LoVo (cell line): ENCODE measurements at regions not wholly inside any gene's neighbourhood (a gene's known extent, or its start where the extent isn't known, plus 50 kb on each side); places are given as distances from the start of the nearest gene placed in this dataset.
"Not testable (repeated sequence)": the region's sequence is repeated elsewhere in the genome, so short reads cannot be mapped to it uniquely, and the experiment has no call there.

ENCODE experiments used
- DNase-seq: peaks from one replicate; pipeline ENCODE4 v3.0.0-alpha.2; 2016; ENCODE audit warnings: low spot score

GRCh38 chr5:159503236-159503635 lies 172.9 kb upstream of the IL12B start:
- DNase-seq: no peak

- DNase-seq: no peak
Observed at GRCh38 chr5:159504106-159504856, 174.0 kb upstream of the IL12B start.

- DNase-seq: no peak
Observed at GRCh38 chr5:159504857-159505304, 174.6 kb upstream of the IL12B start.

GRCh38 chr5:159507055-159507454 lies 176.8 kb upstream of the IL12B start:
- DNase-seq: no peak

- no peak for DNase-seq
Observed at GRCh38 chr5:159507661-159508060, 177.4 kb upstream of the IL12B start.

GRCh38 chr5:159508344-159508743 lies 178.1 kb upstream of the IL12B start:
- DNase-seq: no peak

GRCh38 chr5:159509002-159509660 lies 178.8 kb upstream of the IL12B start:
- DNase-seq: no peak

- no peak for DNase-seq
Observed at GRCh38 chr5:159510282-159510681, 180.0 kb upstream of the IL12B start.

GRCh38 chr5:159511570-159511969 lies 181.3 kb upstream of the IL12B start:
- no peak for DNase-seq

GRCh38 chr5:159512064-159512463 lies 181.8 kb upstream of the IL12B start:
- no peak for DNase-seq

- no peak for DNase-seq
Observed at GRCh38 chr5:159514229-159514810, 184.0 kb upstream of the IL12B start.

- DNase-seq: no peak
Observed at GRCh38 chr5:159515197-159515596, 184.9 kb upstream of the IL12B start.

- DNase-seq: peak; percentile 58
Observed at GRCh38 chr5:159515909-159516415, 185.7 kb upstream of the IL12B start.

GRCh38 chr5:159518371-159518770 lies 188.1 kb upstream of the IL12B start:
- DNase-seq: no peak

- DNase-seq: no peak
Observed at GRCh38 chr5:159519365-159519764, 189.1 kb upstream of the IL12B start.

GRCh38 chr5:159522841-159523240 lies 192.6 kb upstream of the IL12B start:
- no peak for DNase-seq

- not testable (repeated sequence) for DNase-seq
Observed at GRCh38 chr5:159524279-159524678, 194.0 kb upstream of the IL12B start.

- DNase-seq: no peak
Observed at GRCh38 chr5:159525117-159525516, 194.8 kb upstream of the IL12B start.

GRCh38 chr5:159527546-159528254 lies 197.4 kb upstream of the IL12B start:
- DNase-seq: no peak

GRCh38 chr5:159531554-159532105 lies 201.3 kb upstream of the IL12B start:
- no peak for DNase-seq

- no peak for DNase-seq
Observed at GRCh38 chr5:159533197-159533596, 202.9 kb upstream of the IL12B start.

- DNase-seq: no peak
Observed at GRCh38 chr5:159536166-159536565, 205.9 kb upstream of the IL12B start.
